ENCODE measurements at regions not wholly inside any gene's neighbourhood (a gene's known extent, or its start where the extent isn't known, plus 50 kb on each side); places are given as distances from the start of the nearest gene placed in this dataset.

DNA sequence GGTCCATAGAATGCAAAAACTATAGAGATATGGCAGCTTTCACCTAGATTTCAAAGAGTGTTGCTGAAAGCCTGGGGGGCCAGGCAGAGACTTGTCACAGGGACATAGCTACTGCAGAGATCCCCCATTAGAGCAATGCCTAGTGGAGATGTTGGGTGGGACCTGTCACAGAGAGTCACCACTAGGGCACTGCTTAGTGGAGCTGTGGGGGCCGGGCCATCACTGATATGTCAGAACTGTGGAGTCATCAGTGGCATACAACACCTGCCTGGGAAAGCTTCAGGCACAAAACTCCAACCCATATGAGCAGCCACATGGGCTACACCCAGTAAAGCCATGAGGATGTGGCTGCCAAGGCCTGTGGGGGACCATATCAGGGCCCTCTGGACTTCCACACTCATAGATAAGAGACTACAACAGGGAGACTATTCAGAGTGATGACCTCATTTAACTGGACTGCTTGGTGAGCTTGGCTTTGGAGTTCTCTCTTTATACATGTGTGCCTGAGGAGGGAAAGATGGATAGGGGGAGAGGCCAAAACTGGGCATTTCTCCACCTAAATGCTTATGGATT is 176.3 kb downstream of the ZNF621 start:
- TF ChIP-seq, protein P1, sequence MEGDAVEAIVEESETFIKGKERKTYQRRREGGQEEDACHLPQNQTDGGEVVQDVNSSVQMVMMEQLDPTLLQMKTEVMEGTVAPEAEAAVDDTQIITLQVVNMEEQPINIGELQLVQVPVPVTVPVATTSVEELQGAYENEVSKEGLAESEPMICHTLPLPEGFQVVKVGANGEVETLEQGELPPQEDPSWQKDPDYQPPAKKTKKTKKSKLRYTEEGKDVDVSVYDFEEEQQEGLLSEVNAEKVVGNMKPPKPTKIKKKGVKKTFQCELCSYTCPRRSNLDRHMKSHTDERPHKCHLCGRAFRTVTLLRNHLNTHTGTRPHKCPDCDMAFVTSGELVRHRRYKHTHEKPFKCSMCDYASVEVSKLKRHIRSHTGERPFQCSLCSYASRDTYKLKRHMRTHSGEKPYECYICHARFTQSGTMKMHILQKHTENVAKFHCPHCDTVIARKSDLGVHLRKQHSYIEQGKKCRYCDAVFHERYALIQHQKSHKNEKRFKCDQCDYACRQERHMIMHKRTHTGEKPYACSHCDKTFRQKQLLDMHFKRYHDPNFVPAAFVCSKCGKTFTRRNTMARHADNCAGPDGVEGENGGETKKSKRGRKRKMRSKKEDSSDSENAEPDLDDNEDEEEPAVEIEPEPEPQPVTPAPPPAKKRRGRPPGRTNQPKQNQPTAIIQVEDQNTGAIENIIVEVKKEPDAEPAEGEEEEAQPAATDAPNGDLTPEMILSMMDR (conservative IDR thresholded peaks at IDR 0.05; ENCODE audit: low read length), result no peak
- no peak for TF ChIP-seq EZH2phosphoT487 (IDR thresholded peaks at IDR 0.05; ENCODE audit: borderline replicate concordance, low read depth, low read length)

Data from OCI-LY7 (cell line).